ENCODE measurements at regions not wholly inside any gene's neighbourhood (a gene's known extent, or its start where the extent isn't known, plus 50 kb on each side); places are given as distances from the start of the nearest gene placed in this dataset.

GRCh38 chr11:115652094-115652493 is 147.9 kb upstream of the CADM1 start:
- TF ChIP-seq, protein P1, sequence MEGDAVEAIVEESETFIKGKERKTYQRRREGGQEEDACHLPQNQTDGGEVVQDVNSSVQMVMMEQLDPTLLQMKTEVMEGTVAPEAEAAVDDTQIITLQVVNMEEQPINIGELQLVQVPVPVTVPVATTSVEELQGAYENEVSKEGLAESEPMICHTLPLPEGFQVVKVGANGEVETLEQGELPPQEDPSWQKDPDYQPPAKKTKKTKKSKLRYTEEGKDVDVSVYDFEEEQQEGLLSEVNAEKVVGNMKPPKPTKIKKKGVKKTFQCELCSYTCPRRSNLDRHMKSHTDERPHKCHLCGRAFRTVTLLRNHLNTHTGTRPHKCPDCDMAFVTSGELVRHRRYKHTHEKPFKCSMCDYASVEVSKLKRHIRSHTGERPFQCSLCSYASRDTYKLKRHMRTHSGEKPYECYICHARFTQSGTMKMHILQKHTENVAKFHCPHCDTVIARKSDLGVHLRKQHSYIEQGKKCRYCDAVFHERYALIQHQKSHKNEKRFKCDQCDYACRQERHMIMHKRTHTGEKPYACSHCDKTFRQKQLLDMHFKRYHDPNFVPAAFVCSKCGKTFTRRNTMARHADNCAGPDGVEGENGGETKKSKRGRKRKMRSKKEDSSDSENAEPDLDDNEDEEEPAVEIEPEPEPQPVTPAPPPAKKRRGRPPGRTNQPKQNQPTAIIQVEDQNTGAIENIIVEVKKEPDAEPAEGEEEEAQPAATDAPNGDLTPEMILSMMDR (IDR thresholded peaks at IDR 0.05): no peak
- TF ChIP-seq POLR2A (IDR thresholded peaks at IDR 0.05): no peak
